Kidney (tissue), 13 donors: ENCODE measurements at regions not wholly inside any gene's neighbourhood (a gene's known extent, or its start where the extent isn't known, plus 50 kb on each side); places are given as distances from the start of the nearest gene placed in this dataset.

Source experiments
- DNase-seq, 5 donors: peaks; one replicate each; pipeline ENCODE4 v3.0.0-alpha.2; 2013 to 2020
- FAIRE-seq: peaks from 2 replicates; lab custom pipeline; 2012; peaks lifted over from hg19 to GRCh38; lab: Jason Lieb, UNC
- H3K27ac ChIP-seq, 2 donors: one replicate each; pipeline ENCODE4 v1.7.0; 2013; ENCODE audit warnings: low read depth in 2 of 2, low read length in 2 of 2, inconsistent platforms in 1 of 2
- H3K27me3 ChIP-seq: one replicate; pipeline ENCODE4 v1.7.1; 2013; ENCODE audit warnings: low read length, inconsistent platforms; ENCODE audit not compliant: control insufficient read depth, insufficient read depth
- H3K36me3 ChIP-seq, 3 donors: one replicate each; pipeline versions ENCODE4 v1.7.0 to v1.7.1; 2013; ENCODE audit warnings: low read length in 3 of 3, control low read depth in 1 of 3, inconsistent platforms in 1 of 3; ENCODE audit not compliant: insufficient read depth in 3 of 3, control insufficient read depth in 2 of 3
- H3K4me1 ChIP-seq, 3 donors: one replicate each; pipeline versions ENCODE4 v1.7.0 to v1.7.1; 2013; ENCODE audit warnings: low read length in 3 of 3, inconsistent platforms in 1 of 3, low read depth in 1 of 3; ENCODE audit not compliant: control insufficient read depth in 2 of 3, insufficient read depth in 2 of 3
- H3K4me3 ChIP-seq, 3 donors: one replicate each; pipeline versions ENCODE4 v1.7.0 to v1.8.1; 2013; ENCODE audit warnings: low read length in 3 of 3, control low read depth in 1 of 3, inconsistent platforms in 1 of 3
- H3K9ac ChIP-seq, 3 donors: one replicate each; pipeline versions ENCODE4 v1.7.0 to v1.7.1; 2013; ENCODE audit warnings: low read length in 3 of 3, control low read depth in 1 of 3, inconsistent platforms in 1 of 3
- H3K9me3 ChIP-seq, 3 donors: one replicate each; pipeline versions ENCODE4 v1.7.0 to v1.7.1; 2013; ENCODE audit warnings: low read length in 3 of 3, control low read depth in 1 of 3, inconsistent platforms in 1 of 3; ENCODE audit not compliant: control insufficient read depth in 2 of 3, insufficient read depth in 1 of 3
- CTCF ChIP-seq: IDR thresholded peaks from 3 replicates; pipeline ENCODE4 v1.5.1; 2012; ENCODE audit warnings: mild to moderate bottlenecking, moderate library complexity, borderline replicate concordance; ENCODE audit not compliant: insufficient read depth; ENCODE audit errors: extremely low read depth
- intact Hi-C: fragments of 100-400 bp; cut with DNase I; formaldehyde crosslinking; loops from one replicate; pipeline ENCODE4 v1.11.1; 2022
- donor health status: control.
- donor health status: control.
- donor health status: control.
- donor health status: control.
- donor health status: control.
- donor health status: DM: yes; HTN: yes; CAD: no.
- donor health status: Normal renal cell carcinoma (clear cell type).

GRCh38 chr16:85279402-85279801 is 167.1 kb upstream of the CIBAR2 start:
- FAIRE-seq (no peak), DNase-seq (no peak)
- Histone ChIP-seq H3K4me3 (no peak overlapping the region), H3K9ac (no peak overlapping the region), H3K36me3 (no peaks in the 10 kb centered on the region), H3K9me3 (no peaks in the 10 kb centered on the region), H3K27ac (no peak overlapping the region), H3K4me1 (peaks cover 0 to 4% (median 3%) of the 10 kb centered on the region in 3 donors), H3K27me3 (no peaks in the 10 kb centered on the region)
- intact Hi-C loops, result no loop called here
- TF ChIP-seq CTCF, result no peak

- Histone ChIP-seq H3K36me3 (no peaks in the 10 kb centered on the region), H3K9me3 (no peaks in the 10 kb centered on the region), H3K4me1 (peaks cover 0 to 4% (median 0%) of the 10 kb centered on the region in 3 donors), H3K4me3 (no peak overlapping the region), H3K27ac (no peak overlapping the region), H3K27me3 (no peaks in the 10 kb centered on the region), H3K9ac (no peak overlapping the region)
- DNase-seq (peak in 2 of 5 donors; percentile 75 to 92), FAIRE-seq (no peak)
- intact Hi-C loops, result no loop called here
- TF ChIP-seq CTCF, result no peak
These were observed 167.7 kb upstream of the CIBAR2 start for GRCh38 chr16:85279825-85280545.

GRCh38 chr16:85281181-85281580 is 168.9 kb upstream of the CIBAR2 start:
- H3K4me3 ChIP-seq, result no peak overlapping the region
- no peaks in the 10 kb centered on the region for H3K4me1 ChIP-seq
- DNase-seq (no peak), FAIRE-seq (no peak)
- no peak overlapping the region for H3K27ac ChIP-seq
- H3K36me3 ChIP-seq, result no peaks in the 10 kb centered on the region
- intact Hi-C loops, result no loop called here
- H3K9ac ChIP-seq, result no peak overlapping the region
- TF ChIP-seq CTCF, result no peak
- H3K27me3 ChIP-seq, result no peaks in the 10 kb centered on the region
- H3K9me3 ChIP-seq, result no peaks in the 10 kb centered on the region

- DNase-seq, result no peak
- no peak for TF ChIP-seq CTCF
- intact Hi-C loops, result no loop called here
- no peaks in the 10 kb centered on the region for H3K27me3 ChIP-seq
- H3K9ac ChIP-seq, result no peak overlapping the region
- H3K27ac ChIP-seq, result no peak overlapping the region
- H3K9me3 ChIP-seq, result no peaks in the 10 kb centered on the region
- no peak overlapping the region for H3K4me3 ChIP-seq
- no peaks in the 10 kb centered on the region for H3K4me1 ChIP-seq
- no peaks in the 10 kb centered on the region for H3K36me3 ChIP-seq
- no peak for FAIRE-seq
These were observed 170.6 kb upstream of the CIBAR2 start for GRCh38 chr16:85282842-85283241.
